HG02938 (cell line): ENCODE measurements at regions not wholly inside any gene's neighbourhood (a gene's known extent, or its start where the extent isn't known, plus 50 kb on each side); places are given as distances from the start of the nearest gene placed in this dataset.
"Not testable (repeated sequence)": the region's sequence is repeated elsewhere in the genome, so short reads cannot be mapped to it uniquely, and the experiment has no call there.

Experiments used
- ATAC-seq: cut with Tn5 transposase; IDR thresholded peaks from one replicate; pipeline ENCODE4 v1.9.1; 2021; ENCODE audit warnings: mild to moderate bottlenecking, moderate library complexity; ENCODE audit not compliant: unreplicated experiment

DNA sequence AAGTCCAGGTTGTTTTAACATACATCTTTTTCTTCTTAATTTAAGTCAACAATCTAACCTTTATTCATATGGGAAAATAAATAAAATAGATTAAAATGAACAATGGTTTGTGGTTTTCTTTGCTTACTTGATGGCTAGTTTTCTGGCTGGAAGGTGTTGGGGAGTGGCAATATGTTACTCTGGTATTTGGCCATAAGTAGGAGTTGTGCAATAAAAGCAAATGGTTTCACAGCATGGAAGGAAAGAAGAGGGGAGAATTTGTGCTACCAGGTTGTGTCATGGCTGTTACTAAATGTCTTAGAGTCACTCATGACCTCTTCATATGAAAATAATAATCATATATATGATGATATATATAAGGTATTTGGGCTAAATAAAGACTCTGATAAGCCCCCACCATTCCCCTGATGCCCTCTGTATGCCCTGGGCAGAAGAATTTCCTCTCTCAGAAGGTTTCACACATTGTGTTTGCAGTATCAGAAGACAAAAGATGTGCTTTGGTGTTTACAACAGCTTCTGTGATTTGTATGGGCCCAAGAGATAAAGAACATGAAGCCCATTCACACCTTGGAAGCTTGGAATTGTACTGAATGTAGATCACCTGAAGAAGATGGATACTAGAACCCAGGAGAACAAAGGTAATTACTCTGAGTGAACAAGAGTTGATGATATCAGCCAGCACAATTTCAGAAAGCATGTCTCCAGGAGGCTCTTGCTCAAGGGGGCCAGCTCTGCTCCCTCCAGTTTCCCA lies 160.9 kb downstream of the ALG10B start:
- no peak for ATAC-seq

DNA sequence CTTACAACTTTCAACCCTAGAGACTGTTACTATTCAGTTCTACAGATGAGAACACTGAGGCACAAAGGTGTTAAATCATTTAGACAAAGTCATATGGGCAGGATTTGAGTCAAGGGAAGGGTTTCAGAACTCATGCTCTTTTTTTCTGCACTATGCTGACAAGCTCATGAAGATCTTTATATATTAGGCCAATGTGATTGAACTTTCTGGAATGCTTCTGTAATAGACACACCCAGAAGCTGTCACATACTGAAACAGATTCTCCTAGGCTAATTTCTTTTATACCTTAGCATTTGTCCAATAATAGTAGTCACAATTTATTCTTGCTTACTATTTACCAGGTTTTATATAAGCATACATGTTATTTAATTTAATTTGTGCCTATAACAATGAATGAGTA lies 164.0 kb downstream of the ALG10B start:
- ATAC-seq = no peak

DNA sequence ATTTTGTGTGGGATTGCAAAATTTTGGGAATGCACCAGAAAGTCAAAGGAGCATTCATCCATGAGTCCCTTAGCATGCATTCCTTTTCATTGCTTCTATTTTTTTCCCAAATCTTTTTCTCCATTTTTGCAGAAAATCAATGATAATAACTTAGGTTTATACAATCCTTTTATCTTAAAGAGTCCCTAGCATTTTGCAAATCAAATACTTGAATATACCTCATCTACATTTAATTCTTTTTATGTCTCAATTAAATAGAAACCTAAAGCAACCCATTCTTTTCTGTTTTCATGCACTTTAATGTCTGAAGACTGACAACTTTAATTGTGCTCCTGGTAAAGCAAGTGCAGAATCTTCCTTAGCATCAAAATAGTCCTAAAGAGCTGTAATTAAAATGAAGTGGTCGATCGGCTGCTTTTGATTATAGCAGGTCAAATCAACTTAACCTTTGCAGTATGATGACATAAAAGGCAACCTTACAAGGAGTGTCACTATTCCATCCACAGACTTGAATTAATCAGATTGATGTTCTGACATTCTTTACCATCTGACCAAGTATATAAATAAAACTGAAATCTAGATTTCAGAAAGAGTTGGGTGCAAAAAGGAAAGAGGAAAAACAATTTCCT lies 168.4 kb downstream of the ALG10B start:
- no peak for ATAC-seq

DNA sequence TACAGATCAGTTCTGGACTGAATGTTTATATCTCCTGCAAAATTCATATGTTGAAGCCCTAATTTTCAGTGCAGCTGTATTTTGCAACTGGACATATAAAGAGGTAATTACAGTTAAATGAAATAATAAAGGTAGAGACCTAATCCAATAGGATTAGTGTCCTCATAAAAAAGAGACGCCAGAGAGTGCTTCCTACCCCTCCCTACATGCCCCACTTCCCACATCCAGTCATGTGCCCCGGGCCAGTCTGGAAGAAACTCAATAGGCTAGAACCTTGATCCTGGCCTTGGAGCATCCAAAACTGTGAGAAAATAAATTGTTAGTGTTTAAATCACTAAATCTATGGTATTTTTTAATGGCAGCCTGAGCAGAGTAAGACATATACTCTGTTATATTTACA lies 172.3 kb downstream of the ALG10B start:
- ATAC-seq = no peak

DNA sequence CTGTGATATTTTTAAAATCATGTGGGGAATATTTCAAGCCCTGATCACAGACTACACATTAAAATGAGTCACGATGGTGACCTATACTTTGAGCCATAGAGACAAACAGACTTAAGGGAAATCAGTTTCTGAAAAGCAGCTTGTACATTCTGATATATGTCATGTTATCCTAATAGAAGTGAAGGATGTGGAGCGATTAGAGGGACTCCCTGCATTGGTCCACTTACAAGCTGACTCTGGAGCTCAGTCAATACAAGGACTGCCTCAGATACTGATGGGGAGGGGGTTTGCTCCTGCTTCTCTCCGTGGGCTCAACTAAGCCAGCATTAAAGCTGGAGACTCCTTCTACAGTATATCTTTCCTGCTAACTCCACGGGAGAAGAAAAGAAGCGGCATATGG lies 173.5 kb downstream of the ALG10B start:
- no peak for ATAC-seq

DNA sequence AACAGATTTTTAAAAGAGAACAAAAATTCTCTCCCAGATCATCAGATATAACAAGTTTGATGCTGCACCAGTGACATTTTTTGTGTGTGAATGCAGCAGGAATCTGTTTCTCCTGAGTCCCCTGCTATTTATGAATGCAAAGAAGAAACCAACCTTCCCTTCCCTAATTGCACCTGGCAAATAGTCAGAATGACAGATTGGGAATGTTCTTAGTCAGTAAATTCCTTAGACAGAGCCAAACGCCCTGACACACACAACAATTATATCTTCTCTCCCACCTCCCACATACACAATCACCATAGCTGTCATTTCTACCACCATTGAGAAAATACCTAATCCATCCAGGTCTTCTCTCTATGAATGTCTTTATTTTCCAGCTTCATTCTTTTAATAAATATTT lies 174.4 kb downstream of the ALG10B start:
- no peak for ATAC-seq

DNA sequence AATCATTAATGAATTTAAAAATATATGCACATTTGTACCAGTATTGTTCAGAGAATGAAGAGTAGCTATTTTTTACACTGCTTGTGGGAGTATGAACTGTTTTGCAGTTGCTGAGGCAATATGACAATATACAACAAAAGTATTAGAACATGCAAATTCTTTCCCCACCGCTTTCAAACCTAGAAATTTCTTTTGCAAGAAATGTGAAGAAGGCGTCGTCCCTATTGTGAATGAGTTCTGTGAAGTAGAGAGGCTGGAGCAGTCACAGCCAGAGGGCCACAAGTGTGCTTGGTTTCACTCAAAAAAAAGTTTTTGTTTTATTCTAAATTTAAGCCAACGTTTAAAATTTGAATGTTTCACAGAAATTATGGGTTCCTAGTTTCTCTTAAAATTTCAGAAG lies 184.9 kb downstream of the ALG10B start:
- ATAC-seq = no peak

DNA sequence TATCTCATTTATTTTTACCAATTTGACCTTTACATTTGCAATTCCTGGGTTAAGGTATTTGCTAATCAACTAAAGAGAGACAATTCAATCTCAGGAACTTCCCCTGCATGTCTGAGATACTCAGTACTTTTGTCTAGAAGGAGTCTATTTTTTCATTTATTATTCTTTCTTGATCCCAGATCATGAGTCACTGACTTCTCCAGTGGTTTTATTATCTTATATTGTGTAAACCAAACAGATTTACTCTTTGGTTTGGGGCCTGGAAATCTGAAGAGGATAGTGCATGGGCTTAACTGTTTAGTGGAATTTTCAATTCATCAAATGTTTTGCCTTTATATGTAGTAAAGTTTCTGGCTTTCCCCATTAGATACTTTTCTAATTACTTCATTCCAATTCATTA lies 185.4 kb downstream of the ALG10B start:
- ATAC-seq = no peak

DNA sequence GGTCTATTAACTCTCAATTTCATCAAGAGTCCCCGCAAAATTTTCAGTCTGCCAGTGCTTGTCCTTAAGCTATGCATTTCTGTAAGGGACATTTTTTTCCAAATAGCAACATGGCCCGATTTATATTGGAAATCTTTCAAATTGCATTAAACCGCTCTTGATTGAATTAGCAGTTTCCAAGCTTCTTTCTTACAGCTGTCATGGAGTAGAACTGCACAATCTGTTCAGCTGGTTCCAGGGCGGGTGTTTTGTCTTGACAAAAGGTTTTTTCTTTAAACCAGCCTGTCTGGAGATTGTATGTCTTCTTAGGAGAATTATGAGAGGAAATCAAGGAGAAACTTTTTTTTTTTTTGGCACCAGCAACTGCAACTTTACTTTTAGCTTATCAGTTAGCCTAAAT lies 185.8 kb downstream of the ALG10B start:
- ATAC-seq = no peak

DNA sequence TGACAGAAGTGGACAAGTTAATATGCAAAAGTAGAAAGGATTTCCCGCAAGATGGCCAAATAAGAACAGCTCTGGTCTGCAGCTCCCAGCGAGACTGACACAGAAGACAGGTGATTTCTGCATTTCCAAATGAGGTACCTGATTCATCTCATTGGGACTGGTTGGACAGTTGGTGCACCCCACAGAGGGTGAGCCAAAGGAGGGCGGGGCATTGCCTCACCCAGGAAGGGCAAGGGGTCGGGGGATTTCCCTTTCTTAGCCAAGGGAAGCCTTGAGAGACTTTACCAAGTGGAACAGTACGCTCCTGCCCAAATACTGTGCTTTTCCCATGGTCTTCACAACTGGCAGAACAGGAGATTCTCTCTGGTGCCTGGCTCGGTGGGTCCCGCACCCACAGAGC lies 191.3 kb downstream of the ALG10B start:
- no peak for ATAC-seq

DNA sequence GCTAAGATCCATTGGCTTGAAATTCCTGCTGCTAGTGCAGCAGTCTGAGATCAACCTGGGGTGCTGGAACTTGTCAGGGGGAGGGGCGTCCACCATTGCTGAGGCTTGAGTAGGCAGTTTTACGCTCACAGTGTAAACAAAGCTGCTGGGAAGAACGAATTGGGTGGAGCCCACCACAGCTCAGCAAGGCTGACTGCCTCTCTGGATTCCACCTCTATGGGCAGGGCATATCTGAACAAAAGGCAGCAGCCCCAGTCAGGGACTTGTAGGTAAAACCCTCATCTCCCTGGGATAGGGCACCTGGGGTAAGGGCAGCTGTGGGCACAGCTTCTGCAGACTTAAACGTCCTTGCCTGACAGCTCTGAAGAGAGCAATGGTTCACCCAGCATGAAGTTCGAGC lies 191.7 kb downstream of the ALG10B start:
- ATAC-seq = no peak

DNA sequence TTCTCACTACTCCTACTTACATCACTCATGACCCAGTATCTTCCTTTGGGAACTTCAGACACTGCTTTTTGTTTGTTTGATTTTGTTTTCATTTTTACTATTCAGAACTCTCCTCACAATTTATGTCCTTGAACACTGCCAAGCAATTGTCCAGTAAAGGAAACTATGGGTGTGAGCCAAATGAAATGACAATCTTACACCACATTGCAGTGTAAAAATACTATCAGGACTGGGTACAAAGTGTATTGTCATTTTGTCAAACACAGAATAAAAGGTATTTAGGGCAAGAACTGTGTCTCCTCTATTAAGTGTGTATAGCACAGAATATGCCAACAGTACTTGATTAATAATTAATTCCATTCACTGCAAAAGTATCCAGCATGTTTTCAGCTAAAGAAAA lies 199.3 kb downstream of the ALG10B start:
- no peak for ATAC-seq

DNA sequence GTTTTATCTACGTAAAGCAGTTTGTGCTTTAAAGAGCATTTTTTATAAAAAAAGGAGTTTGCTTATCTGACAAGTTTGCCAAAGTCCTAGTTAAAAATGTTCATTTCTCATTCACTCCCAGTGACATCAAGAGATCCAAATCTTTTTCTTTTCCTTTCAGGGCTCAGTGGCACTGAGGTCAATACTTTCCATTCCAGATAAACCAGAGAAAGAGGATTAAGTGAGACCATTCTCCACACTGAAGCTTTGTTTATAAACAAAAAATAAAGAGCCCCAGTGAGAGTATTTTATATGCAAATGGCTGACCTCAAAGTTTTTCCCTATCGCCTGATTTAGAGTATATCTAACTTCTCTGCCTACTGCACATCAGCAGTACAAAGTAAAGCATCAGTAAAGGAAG lies 199.8 kb downstream of the ALG10B start:
- no peak for ATAC-seq

DNA sequence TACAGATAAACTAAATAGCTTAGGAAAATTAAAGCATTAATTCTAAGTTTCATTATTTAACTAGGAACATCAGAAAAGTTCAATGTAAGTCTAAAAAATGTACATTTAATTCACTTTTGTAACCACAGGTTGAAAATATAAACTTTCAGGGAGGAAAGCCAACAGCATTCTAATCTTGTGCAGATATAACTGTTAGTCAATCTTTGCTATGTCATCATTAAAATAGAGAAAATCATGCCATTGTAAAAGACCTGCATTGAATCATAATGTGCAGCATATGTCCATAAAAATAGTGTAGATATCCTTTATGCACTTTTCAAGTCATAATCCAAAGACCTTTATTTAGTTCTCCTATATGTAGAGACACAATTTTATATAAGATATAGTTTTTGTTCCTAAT lies 207.3 kb downstream of the ALG10B start:
- ATAC-seq = no peak

DNA sequence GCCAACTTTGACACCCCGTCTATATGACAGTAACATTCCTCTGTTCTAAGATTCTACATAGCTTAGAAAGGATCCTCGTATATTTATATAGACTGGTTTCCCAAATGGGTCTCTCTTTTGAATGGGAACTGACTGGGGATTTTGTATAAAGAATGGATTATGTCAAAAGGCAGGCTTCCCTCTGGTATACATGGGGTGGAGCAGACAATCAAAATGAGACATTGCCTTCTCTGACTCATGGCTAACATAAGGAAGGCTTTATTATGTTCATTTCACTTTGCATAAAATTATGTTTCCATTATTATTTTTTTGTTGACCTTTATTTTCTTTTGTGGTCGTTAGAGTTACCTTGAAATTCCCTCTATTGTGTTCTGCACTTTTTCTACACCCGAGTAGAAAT lies 211.1 kb downstream of the ALG10B start:
- no peak for ATAC-seq

DNA sequence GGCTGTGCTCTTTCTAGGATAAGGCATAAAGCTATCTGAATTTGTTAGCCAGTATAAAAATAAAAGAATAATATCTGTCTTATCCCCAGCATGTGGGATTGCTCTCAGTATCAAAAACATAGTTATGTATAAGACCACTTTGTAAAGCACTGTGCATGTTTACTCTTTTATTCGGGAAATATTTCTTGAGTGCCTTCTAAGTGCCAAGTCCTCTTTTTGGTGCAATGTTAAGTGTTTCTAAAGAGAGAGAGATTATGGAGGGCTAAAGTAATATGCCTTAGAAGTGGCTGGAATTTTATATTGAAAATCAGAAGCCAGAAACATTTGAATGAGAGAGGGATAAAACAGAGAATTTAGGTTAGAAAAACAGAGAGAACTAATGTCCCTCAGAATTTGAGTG lies 212.0 kb downstream of the ALG10B start:
- no peak for ATAC-seq

DNA sequence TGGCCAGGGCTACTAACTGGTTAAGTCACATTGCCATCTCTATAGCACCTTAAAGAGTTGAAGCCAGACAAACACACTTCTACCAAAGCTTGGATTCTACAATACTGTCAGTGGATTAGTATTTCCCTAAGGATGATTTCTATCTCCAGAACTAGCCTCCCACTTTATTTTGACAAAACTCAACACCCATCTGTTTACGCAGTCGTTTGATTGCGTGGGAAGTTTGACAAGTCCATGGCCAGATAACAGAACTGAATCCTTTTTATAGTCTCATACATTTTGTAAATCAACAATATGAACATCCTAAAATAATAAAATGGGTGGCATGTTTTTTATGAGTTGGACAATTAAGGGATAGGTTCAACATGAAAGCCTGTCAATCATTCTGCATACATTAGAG lies 212.7 kb downstream of the ALG10B start:
- not testable (repeated sequence) for ATAC-seq

DNA sequence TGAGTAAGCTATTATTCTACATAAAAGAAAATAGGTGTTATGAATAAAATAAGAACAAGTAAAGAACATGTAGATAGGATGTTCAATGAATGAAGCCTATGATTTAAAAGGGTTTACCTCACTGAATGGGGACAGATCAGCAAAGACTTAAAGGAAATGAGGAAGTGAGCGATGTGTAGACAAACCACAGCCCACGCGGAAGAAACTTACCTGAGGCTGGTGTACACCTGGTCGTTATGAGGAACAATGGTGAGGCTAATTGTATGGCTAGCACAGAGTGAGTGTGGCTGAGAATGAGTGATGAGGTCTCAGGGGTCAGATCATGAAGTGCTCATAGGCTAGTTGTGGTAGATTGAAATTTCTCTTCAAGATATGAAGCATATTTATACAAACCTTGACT lies 221.7 kb downstream of the ALG10B start:
- ATAC-seq = no peak

DNA sequence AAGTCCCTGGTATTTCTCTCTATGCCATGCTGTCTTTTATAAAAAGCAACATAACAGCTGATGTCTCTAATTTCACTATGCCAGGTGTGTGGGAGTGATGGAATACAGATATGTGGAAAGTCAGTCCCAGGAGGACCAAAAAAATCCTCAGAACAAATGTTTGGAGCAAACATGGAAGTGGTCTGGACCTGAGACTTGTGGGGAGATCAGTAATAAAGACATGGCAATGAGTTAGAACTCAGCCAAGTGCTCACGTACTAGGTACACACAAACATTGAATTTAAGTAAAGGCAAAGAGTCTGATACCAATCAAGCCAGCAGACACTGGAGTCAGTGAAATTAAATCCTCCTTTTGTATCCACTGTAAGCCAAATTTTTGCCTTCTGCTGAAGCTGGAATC lies 223.6 kb downstream of the ALG10B start:
- no peak for ATAC-seq

DNA sequence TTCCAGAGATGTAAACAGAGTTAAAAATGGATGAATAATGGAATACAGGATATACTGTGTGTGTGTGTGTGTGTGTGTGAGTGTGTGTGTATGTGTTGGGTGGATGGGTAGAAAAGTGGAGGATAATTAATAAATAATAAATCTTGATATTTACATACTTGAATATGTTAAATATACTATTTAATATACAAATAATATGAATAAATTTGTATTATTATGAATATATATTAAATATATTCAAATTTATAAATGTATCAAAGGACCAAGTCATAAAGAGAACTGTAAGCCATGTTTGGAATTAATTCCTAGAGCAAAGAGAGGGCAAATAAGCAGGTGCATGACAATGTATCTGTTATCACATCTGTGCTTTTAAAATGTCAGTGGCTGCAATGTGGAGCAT lies 225.3 kb downstream of the ALG10B start:
- ATAC-seq = no peak

DNA sequence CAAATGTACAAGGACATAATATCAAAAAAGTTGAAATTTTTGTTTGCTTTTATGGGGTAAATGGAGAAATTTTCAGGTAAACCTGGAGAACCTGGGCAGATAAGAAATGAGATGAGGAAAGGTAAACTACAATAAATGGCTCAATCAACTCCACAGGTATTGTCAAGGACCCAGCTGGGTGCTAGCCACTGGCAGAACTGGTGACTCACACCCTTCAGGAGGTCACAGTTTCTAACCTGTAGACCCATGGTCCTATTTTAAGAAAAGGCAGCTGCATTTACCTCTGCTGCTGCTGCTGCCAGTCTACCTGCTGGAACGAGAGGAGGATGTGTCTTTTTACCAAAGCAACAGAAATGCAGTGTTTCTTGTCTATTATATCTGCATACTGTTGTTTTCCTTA lies 226.6 kb downstream of the ALG10B start:
- no peak for ATAC-seq

DNA sequence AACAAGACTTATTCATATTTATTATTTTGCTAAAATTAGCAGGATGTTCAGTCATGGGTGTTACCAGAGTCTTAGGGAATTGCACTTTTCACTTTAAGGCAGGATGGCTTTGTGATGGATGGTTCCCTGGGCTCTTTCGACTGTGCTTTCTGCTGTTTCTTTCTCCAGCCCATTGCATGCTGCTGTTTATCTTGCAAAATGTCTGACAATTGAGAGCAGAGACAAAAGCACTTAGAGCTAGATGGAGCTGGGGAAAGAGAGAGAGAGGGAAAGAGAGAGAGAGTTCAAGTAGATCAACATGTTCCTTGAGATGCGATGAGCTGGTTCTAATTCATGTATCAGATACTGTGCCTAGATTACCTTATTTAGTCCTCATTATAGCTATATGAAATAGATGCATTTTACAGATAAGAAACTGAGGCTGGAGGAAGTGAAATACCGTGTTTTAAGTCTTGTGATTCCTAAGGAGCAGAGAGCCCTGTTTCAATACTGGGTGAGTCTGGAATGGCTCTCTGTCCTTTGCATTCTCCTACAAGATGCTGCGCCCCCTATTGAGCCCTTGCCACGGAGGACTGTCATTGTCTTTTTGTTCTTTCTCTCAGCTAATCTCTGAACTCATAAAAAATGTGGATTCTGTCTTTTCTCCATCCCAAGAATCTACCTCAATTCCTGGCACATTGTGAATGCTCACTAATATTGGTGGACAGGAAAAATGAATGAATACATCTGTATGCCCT lies 227.9 kb downstream of the ALG10B start:
- ATAC-seq = no peak
